Activated CD4-positive, alpha-beta T cell treated with anti-CD3 and anti-CD28 coated beads, Interleukin-2, Interleukin-6, amounts not matched to agents 100 ng/mL and 50 ng/mL, durations not matched to agents 16 hours and 8 hours (primary cell): ENCODE measurements at regions not wholly inside any gene's neighbourhood (a gene's known extent, or its start where the extent isn't known, plus 50 kb on each side); places are given as distances from the start of the nearest gene placed in this dataset.

Experiments
- DNase-seq: peaks from one replicate; pipeline ENCODE4 v3.0.0-alpha.2; 2020

DNA sequence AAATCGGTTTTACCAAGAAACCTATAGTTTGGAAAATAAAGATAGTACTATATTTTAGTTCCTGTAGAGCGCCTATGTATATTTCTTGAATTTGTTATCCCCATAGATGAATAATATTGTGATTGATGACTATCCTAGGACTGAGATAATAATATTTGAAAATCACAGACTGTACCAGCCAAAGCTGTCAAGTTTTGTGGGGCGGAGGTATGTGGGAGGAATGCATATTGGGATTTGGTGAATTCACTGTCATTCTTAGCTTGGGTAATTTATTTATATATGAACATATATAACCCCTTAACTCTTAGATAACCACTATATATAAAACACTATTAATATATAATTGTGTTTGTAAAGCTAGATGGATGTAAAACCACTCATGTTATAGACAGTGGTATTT is 205.5 kb upstream of the ARSJ start:
- DNase-seq = no peak

GRCh38 chr4:114187592-114187991 is 208.1 kb upstream of the ARSJ start:
- DNase-seq = no peak

DNA sequence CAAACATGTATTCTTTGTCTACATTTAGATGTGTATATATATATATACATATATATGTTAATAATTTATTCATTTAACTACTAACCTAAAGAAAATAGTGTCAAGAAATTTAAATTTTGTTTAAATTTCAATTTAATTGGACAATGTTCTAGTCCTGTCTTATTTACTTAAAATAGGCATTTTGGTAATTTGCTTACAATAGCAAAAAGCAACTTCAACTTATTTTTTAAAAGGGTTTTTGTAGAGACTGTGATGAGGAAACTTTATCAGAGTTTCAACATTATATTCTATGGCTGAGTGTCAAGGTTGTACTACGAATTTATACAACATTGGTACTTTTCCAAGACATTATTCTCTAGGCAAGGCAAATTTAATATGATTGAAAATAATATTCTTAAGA is 212.0 kb upstream of the ARSJ start:
- DNase-seq = no peak

- no peak for DNase-seq
These were observed 213.4 kb upstream of the ARSJ start for GRCh38 chr4:114192854-114193253.

DNA sequence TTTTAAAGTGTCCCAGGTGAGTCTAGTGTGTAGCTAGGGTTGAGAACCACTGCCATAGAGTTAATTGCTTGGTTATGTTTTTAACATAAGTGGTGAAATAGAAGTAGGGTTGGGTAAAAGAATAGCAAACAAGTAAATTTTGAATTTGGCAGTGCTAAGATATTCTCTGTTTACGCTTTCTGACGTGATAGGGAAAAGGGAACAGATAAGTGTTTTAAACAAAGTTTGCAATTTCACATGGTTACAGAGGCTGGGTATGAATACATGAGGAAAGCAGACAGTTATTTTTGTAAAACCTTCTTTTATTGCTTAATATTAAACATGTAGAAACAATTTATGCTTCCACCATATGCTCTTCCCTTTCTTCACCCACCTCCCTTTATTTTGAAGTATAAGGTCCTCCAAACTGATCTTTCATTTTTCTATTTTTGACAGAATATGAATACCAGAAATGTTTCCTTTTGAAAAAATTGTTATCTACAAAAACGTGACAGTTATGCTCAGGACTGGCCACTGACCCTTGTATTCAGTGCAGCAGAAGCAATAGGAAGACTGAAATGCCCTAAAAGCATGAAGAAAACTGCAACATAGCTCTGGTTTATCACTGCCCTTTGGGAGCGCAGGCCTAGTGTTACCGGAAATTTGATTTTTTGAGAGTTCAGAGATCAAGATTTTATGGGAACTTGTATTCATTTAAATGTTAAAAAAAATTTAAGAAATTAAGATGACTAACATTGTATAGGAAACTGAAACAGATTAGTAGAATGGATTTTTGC is 214.4 kb upstream of the ARSJ start:
- no peak for DNase-seq

GRCh38 chr4:114196606-114197005 is 217.2 kb upstream of the ARSJ start:
- DNase-seq = no peak

GRCh38 chr4:114200026-114200425 is 220.6 kb upstream of the ARSJ start:
- no peak for DNase-seq

GRCh38 chr4:114205261-114205660 is 225.8 kb upstream of the ARSJ start:
- no peak for DNase-seq

- no peak for DNase-seq
These were observed 229.2 kb upstream of the ARSJ start for GRCh38 chr4:114208574-114209151.

- no peak for DNase-seq
These were observed 230.1 kb upstream of the ARSJ start for GRCh38 chr4:114209584-114209983.

- no peak for DNase-seq
These were observed 232.1 kb upstream of the ARSJ start for GRCh38 chr4:114211556-114211955.

DNA sequence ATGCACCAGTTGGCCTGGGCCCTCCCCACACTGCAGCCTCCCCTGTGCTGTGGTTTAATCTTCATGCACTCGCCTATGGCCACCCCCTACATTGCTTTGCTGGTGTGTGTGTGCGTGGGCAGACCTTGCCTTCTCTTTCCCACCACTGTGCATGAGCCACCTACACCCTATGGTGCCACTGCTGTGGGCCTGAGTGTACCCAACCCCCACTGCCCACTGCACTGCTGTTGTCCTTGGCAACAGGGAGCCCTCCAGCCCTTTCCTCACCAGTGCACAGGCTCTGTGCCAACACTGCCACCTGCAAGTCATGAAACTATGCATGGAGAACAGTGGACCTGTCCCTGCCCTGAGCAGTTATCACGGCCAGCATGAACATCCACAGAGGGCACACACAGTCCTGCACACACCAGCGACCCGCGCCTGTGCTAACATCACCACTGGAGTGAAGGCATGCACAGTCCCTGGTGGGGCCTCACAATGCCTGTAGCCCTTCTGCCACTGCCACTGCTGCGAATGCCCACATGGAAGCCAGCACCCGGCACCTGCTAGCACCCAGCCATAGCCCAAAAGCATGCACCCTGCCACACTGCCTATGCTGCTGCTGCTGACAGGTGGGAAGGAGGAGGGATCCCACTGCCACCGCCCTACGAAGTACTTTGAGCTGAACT is 237.8 kb upstream of the ARSJ start:
- no peak for DNase-seq

GRCh38 chr4:114223580-114223979 is 244.1 kb upstream of the ARSJ start:
- no peak for DNase-seq

DNA sequence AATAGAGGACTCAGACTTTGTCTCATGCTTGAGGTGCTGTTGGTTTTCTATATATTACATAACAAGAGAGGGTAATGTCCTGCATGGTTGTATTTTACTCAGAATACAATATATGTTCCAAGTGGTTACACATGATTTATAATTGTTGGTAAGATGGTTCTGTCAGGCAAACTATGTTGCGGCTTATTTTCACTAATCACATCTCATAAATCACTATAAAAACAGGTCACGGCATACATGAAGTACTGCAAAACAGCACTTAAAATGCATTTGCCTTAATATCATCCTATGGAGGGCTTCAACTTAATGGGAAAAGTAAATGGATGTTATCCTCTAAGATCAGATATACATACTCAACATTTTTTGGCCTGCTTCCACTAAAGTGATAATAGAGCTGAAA is 246.0 kb upstream of the ARSJ start:
- DNase-seq = no peak

DNA sequence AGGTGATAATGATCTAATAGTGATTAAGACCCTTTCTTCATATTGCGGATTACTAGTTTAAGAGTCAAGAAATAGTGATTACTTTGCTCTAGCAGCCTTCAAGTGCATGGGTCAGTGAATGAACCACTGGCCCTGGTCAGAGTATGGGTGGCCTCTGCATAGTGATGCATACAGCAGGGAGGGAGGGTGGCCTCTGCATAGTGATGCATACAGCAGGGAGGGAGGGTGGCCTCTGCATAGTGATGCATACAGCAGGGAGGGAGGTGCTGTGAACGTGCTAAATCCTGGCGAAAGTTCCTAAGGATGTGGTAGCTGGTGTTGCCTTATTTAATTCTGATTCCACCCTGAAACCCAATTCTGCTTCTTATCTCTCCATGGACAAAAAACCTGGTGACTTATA is 246.7 kb upstream of the ARSJ start:
- DNase-seq = no peak

GRCh38 chr4:114226968-114227760 is 247.7 kb upstream of the ARSJ start:
- no peak for DNase-seq

- no peak for DNase-seq
These were observed 250.3 kb upstream of the ARSJ start for GRCh38 chr4:114229706-114230105.

DNA sequence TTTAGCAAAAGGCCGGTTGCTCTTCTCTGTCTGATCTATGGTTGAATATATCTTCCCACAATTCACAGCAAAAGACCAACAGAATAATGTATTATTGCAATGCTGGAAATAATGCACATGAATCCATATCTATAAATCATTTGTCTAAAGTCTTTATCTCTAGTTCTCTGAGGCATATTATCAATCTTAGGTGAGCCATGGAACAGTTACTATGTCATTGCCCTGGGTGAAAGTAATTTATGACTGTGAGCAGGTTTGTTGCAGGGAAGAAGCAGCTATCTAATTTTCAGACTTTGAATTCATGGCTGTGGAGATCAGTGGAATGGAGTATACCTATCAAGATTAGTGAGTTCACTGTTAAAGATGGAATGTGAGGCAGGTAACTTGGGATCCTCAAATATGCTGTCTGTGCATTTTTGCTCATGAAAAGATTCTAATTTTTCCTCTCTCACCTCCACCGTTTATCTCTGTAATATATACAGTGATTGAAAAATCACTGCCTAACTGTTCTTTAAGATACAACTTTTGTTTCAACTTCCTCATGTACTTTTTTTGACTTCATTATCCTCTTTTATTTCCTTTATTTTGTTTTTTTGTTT is 256.8 kb upstream of the ARSJ start:
- no peak for DNase-seq

GRCh38 chr4:114237997-114238396 is 258.6 kb upstream of the ARSJ start:
- no peak for DNase-seq

DNA sequence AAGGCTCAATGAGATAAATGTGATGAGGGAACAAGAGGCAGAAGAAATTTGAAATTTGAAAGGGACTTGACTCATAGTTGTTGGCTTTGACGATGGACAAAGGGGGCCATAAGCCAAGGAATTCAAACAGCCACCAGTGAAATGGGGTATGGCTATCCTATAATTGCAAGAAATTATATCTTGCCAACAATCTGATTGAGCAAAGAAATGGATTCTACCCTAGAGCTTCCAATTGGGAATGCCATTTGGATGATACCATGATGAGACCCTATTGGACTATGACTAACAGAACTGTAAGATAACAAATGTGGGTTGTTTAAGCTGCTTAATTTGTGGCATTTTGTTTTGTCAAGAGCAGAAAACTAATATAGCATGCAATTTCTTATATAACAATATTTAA is 270.1 kb upstream of the ARSJ start:
- DNase-seq = no peak

DNA sequence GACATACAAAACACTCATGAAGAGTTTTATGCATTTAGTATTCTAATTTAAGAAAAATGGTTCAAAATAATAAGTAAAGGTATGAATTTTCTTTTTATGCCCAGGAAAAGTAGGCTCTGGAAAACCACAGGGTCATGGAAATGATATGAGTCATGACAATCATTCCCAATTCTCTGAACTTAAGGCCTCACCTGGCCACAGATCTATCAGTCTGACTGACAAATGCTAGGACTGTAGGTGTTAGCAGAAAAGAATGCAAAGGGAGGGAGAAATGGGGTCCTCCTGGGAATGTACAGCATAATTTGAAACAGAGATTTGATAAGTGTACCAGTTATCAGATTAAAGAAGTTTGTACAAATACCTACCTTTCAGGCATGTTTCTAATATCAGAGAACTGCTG is 270.5 kb upstream of the ARSJ start:
- no peak for DNase-seq

DNA sequence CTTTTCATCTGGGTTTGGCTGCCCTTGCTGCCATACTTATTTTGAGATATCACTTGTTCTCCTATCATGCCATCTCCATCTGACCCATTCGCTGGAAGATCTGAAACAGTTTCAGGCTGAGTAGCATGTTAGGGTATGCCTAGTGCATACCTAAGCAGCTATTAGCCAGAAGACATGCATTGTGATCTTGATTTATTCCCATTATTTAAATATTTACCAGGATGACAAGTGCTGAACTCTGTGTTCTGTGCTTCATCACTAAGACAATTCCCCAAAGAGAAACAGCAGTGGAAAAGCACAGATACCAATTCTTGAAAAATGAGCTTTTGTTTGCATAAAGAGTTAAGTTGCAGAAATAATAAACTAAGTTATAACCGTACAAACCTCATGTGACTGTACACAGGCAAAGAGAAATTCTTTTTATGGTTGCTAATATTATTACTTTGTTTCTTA is 271.0 kb upstream of the ARSJ start:
- DNase-seq = no peak

- DNase-seq = no peak
These were observed 271.6 kb upstream of the ARSJ start for GRCh38 chr4:114251020-114251419.
